ENCODE measurements at regions not wholly inside any gene's neighbourhood (a gene's known extent, or its start where the extent isn't known, plus 50 kb on each side); places are given as distances from the start of the nearest gene placed in this dataset.

- DNase-seq, result no peak
- CTCF ChIA-PET, result no interaction called here
- no peak for TF ChIP-seq CTCF (IDR thresholded peaks at IDR 0.05; ENCODE audit: unreplicated experiment)
- Mint-ChIP-seq H3K9me3 (ENCODE audit: low read depth, unreplicated experiment) (peaks cover 3% of the 10 kb centered on the region), H3K4me3 (ENCODE audit: low read depth, unreplicated experiment) (no peak overlapping the region), H3K27me3 (ENCODE audit: unreplicated experiment) (peaks cover 22% of the 10 kb centered on the region), H3K36me3 (ENCODE audit: insufficient read depth, unreplicated experiment) (no peaks in the 10 kb centered on the region), H3K27ac (ENCODE audit: unreplicated experiment) (no peak overlapping the region), H3K4me1 (ENCODE audit: low read depth, unreplicated experiment) (no peaks in the 10 kb centered on the region)
- intact Hi-C loops (cut with micrococcal nuclease; ENCODE audit: unreplicated experiment), result no loop called here
- BruUV-seq (replicated peaks), result no TSS peak
These were observed 61.1 kb upstream of the LRP8 start for GRCh38 chr1:53388963-53389362.

GRCh38 chr1:53390261-53390660 is 62.4 kb upstream of the LRP8 start:
- intact Hi-C loops (cut with micrococcal nuclease; ENCODE audit: unreplicated experiment), result no loop called here
- no peaks in the 10 kb centered on the region for H3K36me3 Mint-ChIP-seq (ENCODE audit: insufficient read depth, unreplicated experiment)
- H3K4me3 Mint-ChIP-seq (ENCODE audit: low read depth, unreplicated experiment), result no peak overlapping the region
- H3K27me3 Mint-ChIP-seq (ENCODE audit: unreplicated experiment), result peaks cover 32% of the 10 kb centered on the region
- CTCF ChIA-PET, result interaction anchor here (0.6 kb wide), 2 partner anchors 19 to 23 kb away, joined by 3 to 4 read pairs; no protein-coding TSS in a partner anchor
- peaks cover 3% of the 10 kb centered on the region for H3K9me3 Mint-ChIP-seq (ENCODE audit: low read depth, unreplicated experiment)
- DNase-seq, result no peak
- no TSS peak for BruUV-seq (replicated peaks)
- H3K27ac Mint-ChIP-seq (ENCODE audit: unreplicated experiment), result no peak overlapping the region
- TF ChIP-seq CTCF (IDR thresholded peaks at IDR 0.05; ENCODE audit: unreplicated experiment), result no peak
- no peaks in the 10 kb centered on the region for H3K4me1 Mint-ChIP-seq (ENCODE audit: low read depth, unreplicated experiment)

- Mint-ChIP-seq H3K27me3 (ENCODE audit: unreplicated experiment) (peaks cover 32% of the 10 kb centered on the region), H3K4me3 (ENCODE audit: low read depth, unreplicated experiment) (no peak overlapping the region), H3K9me3 (ENCODE audit: low read depth, unreplicated experiment) (peaks cover 3% of the 10 kb centered on the region), H3K27ac (ENCODE audit: unreplicated experiment) (no peak overlapping the region), H3K4me1 (ENCODE audit: low read depth, unreplicated experiment) (no peaks in the 10 kb centered on the region), H3K36me3 (ENCODE audit: insufficient read depth, unreplicated experiment) (no peaks in the 10 kb centered on the region)
- CTCF ChIA-PET, result interaction anchor here (0.6 to 1.6 kb wide), 3 partner anchors 13 to 112 kb away, joined by 3 to 7 read pairs (median 7); no protein-coding TSS in a partner anchor
- DNase-seq, result no peak
- TF ChIP-seq CTCF (IDR thresholded peaks at IDR 0.05; ENCODE audit: unreplicated experiment), result no peak
- no TSS peak for BruUV-seq (replicated peaks)
- intact Hi-C loops (cut with micrococcal nuclease; ENCODE audit: unreplicated experiment), result no loop called here
These were observed 62.9 kb upstream of the LRP8 start for GRCh38 chr1:53390736-53391135.

- Mint-ChIP-seq H3K9me3 (ENCODE audit: low read depth, unreplicated experiment) (no peaks in the 10 kb centered on the region), H3K36me3 (ENCODE audit: insufficient read depth, unreplicated experiment) (no peaks in the 10 kb centered on the region), H3K27me3 (ENCODE audit: unreplicated experiment) (peaks cover 32% of the 10 kb centered on the region), H3K4me3 (ENCODE audit: low read depth, unreplicated experiment) (no peak overlapping the region), H3K27ac (ENCODE audit: unreplicated experiment) (no peak overlapping the region), H3K4me1 (ENCODE audit: low read depth, unreplicated experiment) (no peaks in the 10 kb centered on the region)
- DNase-seq, result no peak
- no peak for TF ChIP-seq CTCF (IDR thresholded peaks at IDR 0.05; ENCODE audit: unreplicated experiment)
- BruUV-seq (replicated peaks), result no TSS peak
- CTCF ChIA-PET, result interaction anchor here (0.5 to 1.6 kb wide), 3 partner anchors 14 to 113 kb away, joined by 4 to 7 read pairs (median 7); no protein-coding TSS in a partner anchor
- intact Hi-C loops (cut with micrococcal nuclease; ENCODE audit: unreplicated experiment), result no loop called here
These were observed 63.4 kb upstream of the LRP8 start for GRCh38 chr1:53391296-53391695.
